Caco-2 (cell line): ENCODE measurements at regions not wholly inside any gene's neighbourhood (a gene's known extent, or its start where the extent isn't known, plus 50 kb on each side); places are given as distances from the start of the nearest gene placed in this dataset.

Experiments used
- BruUV-seq: library from RNA; stranded (reverse); fragments of 400-500 nt; replicated peaks from 2 replicates; lab custom pipeline; 2021; lab: Mats Ljungman, UMichigan
- CTCF ChIA-PET: fragments of 300-600 bp; sonication (Branson Sonifier 250); formaldehyde crosslinking; loops from one replicate; lab custom pipeline; 2022; ENCODE audit warnings: antibody characterized with exemption; lab: Charles Lee
- POLR2A ChIA-PET: fragments of 300-600 bp; sonication (Branson Sonifier 250); formaldehyde crosslinking; loops from one replicate; lab custom pipeline; 2022; ENCODE audit warnings: antibody characterized with exemption; lab: Charles Lee
- DNase-seq, 2 experiments: peaks; one replicate each; pipeline versions ENCODE4 v3.0.0 to v3.0.0-alpha.2; 2020 to 2022
- H3K27me3 ChIP-seq: replicated peaks from 2 replicates; pipeline ENCODE4 v1.6.0; 2011; ENCODE audit warnings: low read length; ENCODE audit not compliant: control insufficient read depth, insufficient read depth
- H3K36me3 ChIP-seq: 2 replicates; pipeline ENCODE4 v1.5.1; 2011; ENCODE audit warnings: low read length; ENCODE audit not compliant: control insufficient read depth, insufficient read depth
- H3K4me1 ChIP-seq: fragments of 250-450 bp; sonication (Bioruptor Pico); 2 replicates; pipeline ENCODE4 v1.5.1; 2020; ENCODE audit warnings: mild to moderate bottlenecking
- H3K4me3 ChIP-seq: 2 replicates; pipeline ENCODE4 v1.5.1; 2011; ENCODE audit warnings: low read depth, mild to moderate bottlenecking, control low read depth, low read length
- H3K9me3 ChIP-seq: fragments of 250-450 bp; sonication (Bioruptor Pico); 2 replicates; pipeline ENCODE4 v1.5.1; 2020; ENCODE audit warnings: mild to moderate bottlenecking, moderate library complexity
- H3K27ac Mint-ChIP-seq: one replicate; pipeline ENCODE4 v1.8.0; 2022; ENCODE audit warnings: mixed read lengths; ENCODE audit not compliant: unreplicated experiment
- H3K27me3 Mint-ChIP-seq: one replicate; pipeline ENCODE4 v1.8.0; 2022; ENCODE audit warnings: mixed read lengths; ENCODE audit not compliant: insufficient read depth, unreplicated experiment
- H3K36me3 Mint-ChIP-seq: one replicate; pipeline ENCODE4 v1.8.0; 2022; ENCODE audit warnings: mild to moderate bottlenecking, mixed read lengths; ENCODE audit not compliant: insufficient read depth, unreplicated experiment
- H3K4me1 Mint-ChIP-seq: one replicate; pipeline ENCODE4 v1.8.0; 2022; ENCODE audit warnings: low read depth, mixed read lengths; ENCODE audit not compliant: unreplicated experiment
- H3K4me3 Mint-ChIP-seq: one replicate; pipeline ENCODE4 v1.8.0; 2022; ENCODE audit warnings: mild to moderate bottlenecking, moderate library complexity, mixed read lengths; ENCODE audit not compliant: unreplicated experiment
- H3K9me3 Mint-ChIP-seq: one replicate; pipeline ENCODE4 v1.8.0; 2022; ENCODE audit warnings: mixed read lengths; ENCODE audit not compliant: unreplicated experiment
- CTCF ChIP-seq, 2 experiments: fragments of 200-600 bp in 1 of 2; IDR thresholded peaks; 1 replicate in 1 of 2; 2 replicates in 1 of 2; pipeline versions ENCODE4 v1.5.1 to v1.8.0; 2011 to 2022; ENCODE audit warnings: antibody characterized with exemption in 1 of 2, control low read depth in 1 of 2, inconsistent platforms in 1 of 2, low read depth in 1 of 2, low read length in 1 of 2, mild to moderate bottlenecking in 1 of 2, moderate library complexity in 1 of 2; ENCODE audit not compliant: insufficient read depth in 1 of 2, severe bottlenecking in 1 of 2, unreplicated experiment in 1 of 2
- intact Hi-C: fragments of 100-400 bp; cut with micrococcal nuclease; formaldehyde crosslinking; loops from one replicate; pipeline ENCODE4 v1.10.0; 2022; ENCODE audit not compliant: unreplicated experiment

- intact Hi-C loops, result no loop called here
- H3K9me3 Mint-ChIP-seq, result no peaks in the 10 kb centered on the region
- no peaks in the 10 kb centered on the region for H3K36me3 Mint-ChIP-seq
Measured at GRCh38 chr4:54516556-54517215, 141.1 kb upstream of the KIT start.

DNA sequence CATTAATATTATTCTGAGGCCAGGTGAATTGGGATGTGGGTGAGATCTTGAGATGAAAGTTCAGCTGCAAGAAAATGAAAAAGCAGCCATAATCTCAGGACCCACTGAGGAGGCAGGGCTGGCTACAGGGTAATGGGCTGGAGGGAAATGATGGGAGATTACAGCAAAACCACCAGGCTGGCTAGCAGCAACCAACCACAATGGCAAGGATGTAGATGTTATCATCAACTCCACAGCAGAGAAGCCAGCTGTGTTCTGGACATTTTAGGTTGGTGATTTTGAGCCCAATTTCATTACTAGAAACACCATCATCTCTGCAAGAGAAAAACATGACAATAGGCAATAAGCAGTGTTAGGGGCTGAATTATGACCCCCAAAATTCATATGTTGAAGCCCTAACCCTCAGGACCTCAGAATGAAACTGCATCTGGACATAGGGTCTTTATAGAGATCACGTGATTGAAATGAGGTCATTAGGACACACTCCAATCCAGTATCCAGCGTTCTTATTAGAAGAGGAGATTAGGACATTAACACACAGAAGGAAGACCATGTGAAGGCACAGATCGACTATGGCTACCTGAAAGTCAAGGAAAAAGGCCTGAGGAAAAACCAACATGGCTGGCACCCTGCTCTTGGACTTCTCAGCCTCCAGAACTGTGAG lies 139.8 kb upstream of the KIT start:
- Mint-ChIP-seq H3K27me3 (no peaks in the 10 kb centered on the region), H3K4me1 (no peaks in the 10 kb centered on the region), H3K4me3 (no peak overlapping the region), H3K36me3 (no peaks in the 10 kb centered on the region), H3K27ac (no peak overlapping the region), H3K9me3 (no peaks in the 10 kb centered on the region)
- Histone ChIP-seq H3K4me3 (no peak overlapping the region), H3K9me3 (no peaks in the 10 kb centered on the region), H3K36me3 (no peaks in the 10 kb centered on the region), H3K27me3 (no peaks in the 10 kb centered on the region), H3K4me1 (no peaks in the 10 kb centered on the region)
- ChIA-PET CTCF (no interaction called here), POLR2A (no interaction called here)
- no TSS peak for BruUV-seq
- intact Hi-C loops, result no loop called here
- no peak for TF ChIP-seq CTCF (IDR thresholded peaks at IDR 0.05; ENCODE audit: insufficient read depth in 1 of 2, low read depth in 1 of 2, low read length in 1 of 2, severe bottlenecking in 1 of 2, unreplicated experiment in 1 of 2)
- DNase-seq, result no peak

More at GRCh38 chr4:54516556-54517215, 141.1 kb upstream of the KIT start:
- ChIA-PET POLR2A (no interaction called here), CTCF (no interaction called here)
- TF ChIP-seq CTCF (IDR thresholded peaks at IDR 0.05; ENCODE audit: insufficient read depth in 1 of 2, low read depth in 1 of 2, low read length in 1 of 2, severe bottlenecking in 1 of 2, unreplicated experiment in 1 of 2), result no peak
- no peak for DNase-seq
- Mint-ChIP-seq H3K27me3 (no peaks in the 10 kb centered on the region), H3K4me1 (peaks cover 5% of the 10 kb centered on the region), H3K4me3 (no peak overlapping the region), H3K27ac (no peak overlapping the region)
- no TSS peak for BruUV-seq
- Histone ChIP-seq H3K27me3 (no peaks in the 10 kb centered on the region), H3K4me1 (no peaks in the 10 kb centered on the region), H3K4me3 (no peak overlapping the region), H3K9me3 (no peaks in the 10 kb centered on the region), H3K36me3 (no peaks in the 10 kb centered on the region)

DNA sequence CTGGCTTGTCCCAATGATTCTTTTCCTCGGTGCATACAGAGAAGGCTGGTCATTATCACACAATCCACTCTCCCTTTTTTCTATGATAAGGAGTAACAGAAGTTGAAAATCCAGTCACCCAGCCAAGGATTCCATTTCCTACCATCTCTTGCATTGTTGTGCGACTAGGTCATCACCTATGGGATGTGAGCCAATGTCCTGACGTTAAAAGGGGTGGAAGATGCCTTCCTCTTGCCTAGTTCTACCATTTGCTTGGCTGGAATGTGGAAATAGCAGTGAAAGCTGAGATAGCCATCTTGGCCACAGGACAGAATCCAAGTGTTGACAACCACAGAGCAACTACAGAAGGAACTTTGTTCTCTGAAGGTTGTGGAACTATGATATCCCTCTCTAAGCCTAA lies 132.2 kb upstream of the KIT start:
- no peaks in the 10 kb centered on the region for H3K9me3 Mint-ChIP-seq
- H3K27me3 ChIP-seq, result no peaks in the 10 kb centered on the region
- no peak overlapping the region for H3K4me3 ChIP-seq
- DNase-seq, result no peak
- CTCF ChIA-PET, result no interaction called here
- H3K36me3 ChIP-seq, result no peaks in the 10 kb centered on the region
- H3K36me3 Mint-ChIP-seq, result no peaks in the 10 kb centered on the region
- intact Hi-C loops, result no loop called here
- no peaks in the 10 kb centered on the region for H3K9me3 ChIP-seq
- no peaks in the 10 kb centered on the region for H3K4me1 ChIP-seq
- H3K27ac Mint-ChIP-seq, result no peak overlapping the region
- no peak overlapping the region for H3K4me3 Mint-ChIP-seq
- no peaks in the 10 kb centered on the region for H3K27me3 Mint-ChIP-seq
- H3K4me1 Mint-ChIP-seq, result no peaks in the 10 kb centered on the region
- no peak for TF ChIP-seq CTCF (IDR thresholded peaks at IDR 0.05; ENCODE audit: insufficient read depth in 1 of 2, low read depth in 1 of 2, low read length in 1 of 2, severe bottlenecking in 1 of 2, unreplicated experiment in 1 of 2)
- POLR2A ChIA-PET, result no interaction called here
- no TSS peak for BruUV-seq
